Smooth muscle cell (in vitro differentiated cells): ENCODE measurements at regions not wholly inside any gene's neighbourhood (a gene's known extent, or its start where the extent isn't known, plus 50 kb on each side); places are given as distances from the start of the nearest gene placed in this dataset.

Experiments used
- DNase-seq: peaks from one replicate; lab custom pipeline; 2025; ENCODE audit not compliant: unreplicated experiment; lab: John Stamatoyannopoulos, UW
- H2AFZ ChIP-seq: fragments of 200-600 bp; sonication (generic); 2 replicates; pipeline ENCODE4 v1.6.0; 2016; ENCODE audit warnings: antibody characterized with exemption, low read depth, mild to moderate bottlenecking
- H3F3A ChIP-seq: fragments of 200-600 bp; sonication (generic); 2 replicates; pipeline ENCODE4 v1.6.0; 2017; ENCODE audit warnings: antibody characterized with exemption, low read depth
- H3K27ac ChIP-seq: fragments of 200-600 bp; sonication (generic); 2 replicates; pipeline ENCODE4 v1.5.1; 2016; ENCODE audit warnings: low read depth, mild to moderate bottlenecking
- H3K27me3 ChIP-seq: fragments of 200-600 bp; sonication (generic); 2 replicates; pipeline ENCODE4 v1.6.1; 2016; ENCODE audit warnings: low read depth, mild to moderate bottlenecking
- H3K36me3 ChIP-seq: fragments of 200-600 bp; sonication (generic); 2 replicates; pipeline ENCODE4 v1.5.1; 2016; ENCODE audit warnings: low read depth
- H3K4me1 ChIP-seq: fragments of 200-600 bp; sonication (generic); 2 replicates; pipeline ENCODE4 v1.5.1; 2016; ENCODE audit warnings: low read depth
- H3K4me2 ChIP-seq: fragments of 200-600 bp; sonication (generic); 2 replicates; pipeline ENCODE4 v1.6.0; 2016; ENCODE audit warnings: mild to moderate bottlenecking
- H3K4me3 ChIP-seq: fragments of 200-600 bp; sonication (generic); 2 replicates; pipeline ENCODE4 v1.5.1; 2016; ENCODE audit warnings: mild to moderate bottlenecking
- H3K79me2 ChIP-seq: fragments of 200-600 bp; sonication (generic); 2 replicates; pipeline ENCODE4 v1.6.0; 2016; ENCODE audit warnings: low read depth, mild to moderate bottlenecking
- H3K9ac ChIP-seq: fragments of 200-600 bp; sonication (generic); 2 replicates; pipeline ENCODE4 v1.6.0; 2016; ENCODE audit warnings: low read depth
- H3K9me3 ChIP-seq: fragments of 200-600 bp; sonication (generic); replicated peaks from 2 replicates; pipeline ENCODE4 v1.5.1; 2016; ENCODE audit warnings: low read depth
- H4K20me1 ChIP-seq: fragments of 200-600 bp; sonication (generic); 2 replicates; pipeline ENCODE4 v1.6.0; 2016; ENCODE audit warnings: low read depth
- WGBS: methylation state at CpG from one replicate; pipeline ENCODE4 v1.1.7; 2016; ENCODE audit warnings: low lambda C conversion rate; 5-methylcytosine and 5-hydroxymethylcytosine counted together
- TF ChIP-seq, protein P1 (sequence below): fragments of 200-600 bp; sonication (generic); IDR thresholded peaks from 2 replicates; pipeline ENCODE4 v1.5.1; 2017; ENCODE audit warnings: borderline replicate concordance, mild to moderate bottlenecking, antibody characterized with exemption; ENCODE audit not compliant: insufficient read depth, poor library complexity, severe bottlenecking

DNA sequence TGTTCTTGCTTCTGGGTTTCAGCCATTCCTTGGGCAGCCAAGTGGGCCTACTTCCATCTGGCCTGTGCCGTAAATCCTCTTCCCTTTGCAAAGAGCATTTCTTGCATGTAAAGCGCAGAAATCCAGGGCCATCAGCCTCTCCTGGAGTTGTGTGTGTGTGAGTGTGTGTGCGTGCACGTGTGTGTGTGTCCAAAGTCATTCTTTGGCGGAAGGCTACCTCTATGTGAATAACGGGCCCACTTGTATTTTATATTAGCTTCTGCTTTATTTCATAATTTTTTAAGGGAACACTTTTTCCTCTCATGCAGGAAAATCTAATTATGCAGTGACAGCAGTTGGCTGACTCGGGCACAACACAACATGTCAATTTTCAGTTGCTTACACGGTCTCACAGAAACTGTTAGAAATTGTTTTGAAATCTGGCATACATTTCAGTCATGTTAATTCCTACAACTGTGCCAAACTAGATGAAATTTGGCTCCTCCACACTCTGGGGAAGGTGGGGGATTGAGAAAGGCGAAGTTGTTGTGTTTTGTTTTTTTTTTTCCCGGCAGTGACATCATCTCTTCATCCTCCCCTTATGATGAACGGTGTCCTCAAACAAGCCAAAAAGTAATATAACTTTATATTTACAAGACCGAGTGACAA lies 223.7 kb upstream of the TSHZ2 start:
- Histone ChIP-seq H3K27ac (no peak overlapping the region), H3F3A (no peaks in the 10 kb centered on the region), H3K4me1 (no peaks in the 10 kb centered on the region), H2AFZ (no peak overlapping the region), H3K9ac (no peak overlapping the region), H3K4me2 (no peak overlapping the region), H3K79me2 (no peaks in the 10 kb centered on the region), H4K20me1 (no peaks in the 10 kb centered on the region), H3K36me3 (no peaks in the 10 kb centered on the region), H3K9me3 (no peaks in the 10 kb centered on the region), H3K4me3 (no peak overlapping the region), H3K27me3 (peaks cover 7% of the 10 kb centered on the region)
- TF ChIP-seq, protein P1, sequence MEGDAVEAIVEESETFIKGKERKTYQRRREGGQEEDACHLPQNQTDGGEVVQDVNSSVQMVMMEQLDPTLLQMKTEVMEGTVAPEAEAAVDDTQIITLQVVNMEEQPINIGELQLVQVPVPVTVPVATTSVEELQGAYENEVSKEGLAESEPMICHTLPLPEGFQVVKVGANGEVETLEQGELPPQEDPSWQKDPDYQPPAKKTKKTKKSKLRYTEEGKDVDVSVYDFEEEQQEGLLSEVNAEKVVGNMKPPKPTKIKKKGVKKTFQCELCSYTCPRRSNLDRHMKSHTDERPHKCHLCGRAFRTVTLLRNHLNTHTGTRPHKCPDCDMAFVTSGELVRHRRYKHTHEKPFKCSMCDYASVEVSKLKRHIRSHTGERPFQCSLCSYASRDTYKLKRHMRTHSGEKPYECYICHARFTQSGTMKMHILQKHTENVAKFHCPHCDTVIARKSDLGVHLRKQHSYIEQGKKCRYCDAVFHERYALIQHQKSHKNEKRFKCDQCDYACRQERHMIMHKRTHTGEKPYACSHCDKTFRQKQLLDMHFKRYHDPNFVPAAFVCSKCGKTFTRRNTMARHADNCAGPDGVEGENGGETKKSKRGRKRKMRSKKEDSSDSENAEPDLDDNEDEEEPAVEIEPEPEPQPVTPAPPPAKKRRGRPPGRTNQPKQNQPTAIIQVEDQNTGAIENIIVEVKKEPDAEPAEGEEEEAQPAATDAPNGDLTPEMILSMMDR, result no peak
- DNase-seq, result no peak
- WGBS, result 87% methylated on average over 12 of the region's 12 CpGs

DNA sequence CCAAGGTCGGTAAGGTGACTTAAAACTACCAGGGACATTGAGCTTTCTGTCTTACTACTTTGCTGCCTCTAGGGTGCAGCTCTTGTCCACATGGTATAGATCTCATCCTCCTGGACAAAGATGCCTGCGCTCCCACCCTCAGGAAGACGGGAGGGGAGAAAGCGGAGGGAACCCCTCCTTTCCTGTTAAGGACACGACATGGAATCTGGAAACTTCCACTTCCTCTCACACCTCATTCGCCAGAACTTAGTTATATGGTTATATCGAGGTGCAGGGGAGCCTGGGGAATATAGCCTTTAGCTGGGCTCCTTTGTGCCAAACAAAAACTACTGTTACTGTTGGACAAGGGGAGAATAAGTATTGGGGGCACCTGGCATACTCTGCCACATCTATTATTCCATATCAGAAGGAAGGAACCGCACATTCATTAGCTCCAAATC lies 224.3 kb upstream of the TSHZ2 start:
- H3K4me1 ChIP-seq, result no peaks in the 10 kb centered on the region
- H3K36me3 ChIP-seq, result no peaks in the 10 kb centered on the region
- TF ChIP-seq, protein P1, result peak; percentile 26
- no peak overlapping the region for H3K27ac ChIP-seq
- H3K9me3 ChIP-seq, result no peaks in the 10 kb centered on the region
- H4K20me1 ChIP-seq, result no peaks in the 10 kb centered on the region
- H2AFZ ChIP-seq, result no peak overlapping the region
- DNase-seq, result no peak
- H3K4me2 ChIP-seq, result no peak overlapping the region
- no peak overlapping the region for H3K9ac ChIP-seq
- H3K27me3 ChIP-seq, result peaks cover 12% of the 10 kb centered on the region
- H3F3A ChIP-seq, result no peaks in the 10 kb centered on the region
- H3K4me3 ChIP-seq, result no peak overlapping the region
- WGBS, result 66% methylated on average over 8 of the region's 8 CpGs
- no peaks in the 10 kb centered on the region for H3K79me2 ChIP-seq

DNA sequence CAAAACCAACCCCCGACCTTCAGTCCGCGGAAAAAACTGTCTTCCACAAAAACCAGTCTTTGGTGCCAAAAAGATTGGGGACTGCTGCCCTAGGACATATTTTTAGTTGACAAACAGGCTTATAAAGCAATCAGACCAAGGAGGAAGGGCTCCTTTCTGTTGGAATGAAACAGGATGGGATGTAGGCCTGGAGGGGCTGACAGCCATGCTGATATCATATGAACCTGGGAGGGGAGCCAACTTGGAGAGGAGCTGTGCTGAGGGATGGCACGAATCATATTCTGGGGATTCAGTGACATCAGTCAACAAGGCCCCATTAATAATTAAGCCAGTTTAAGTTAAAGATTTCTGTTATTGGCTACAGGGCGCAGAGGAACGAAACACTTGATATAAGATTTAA lies 225.4 kb upstream of the TSHZ2 start:
- no peaks in the 10 kb centered on the region for H4K20me1 ChIP-seq
- no peak overlapping the region for H3K27ac ChIP-seq
- peaks cover 22% of the 10 kb centered on the region for H3K27me3 ChIP-seq
- H3K4me1 ChIP-seq, result no peaks in the 10 kb centered on the region
- no peak overlapping the region for H3K4me3 ChIP-seq
- H3K4me2 ChIP-seq, result no peak overlapping the region
- H2AFZ ChIP-seq, result no peak overlapping the region
- no peak for DNase-seq
- H3F3A ChIP-seq, result no peaks in the 10 kb centered on the region
- no peak overlapping the region for H3K9ac ChIP-seq
- no peaks in the 10 kb centered on the region for H3K36me3 ChIP-seq
- TF ChIP-seq, protein P1, result no peak
- 92% methylated on average over 6 of the region's 6 CpGs for WGBS
- no peaks in the 10 kb centered on the region for H3K79me2 ChIP-seq
- no peaks in the 10 kb centered on the region for H3K9me3 ChIP-seq

DNA sequence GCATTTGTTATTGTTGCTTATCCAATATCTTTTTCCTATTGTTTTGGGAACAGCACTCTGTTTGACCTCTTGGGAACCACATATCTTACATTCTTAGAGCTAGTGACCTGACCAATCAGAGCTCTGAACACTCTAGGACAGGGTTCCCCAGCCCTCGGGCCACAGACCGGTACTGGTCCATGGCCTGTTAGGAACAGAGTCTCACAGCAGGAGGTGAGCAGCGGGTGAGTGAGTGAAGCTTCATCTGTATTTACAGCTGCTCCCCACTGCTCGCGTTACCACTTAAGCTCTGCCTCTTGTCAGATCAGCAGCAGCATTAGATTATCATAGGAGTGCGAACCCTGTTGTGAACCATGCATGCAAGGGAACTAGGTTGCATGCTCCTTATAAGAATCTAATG lies 226.0 kb upstream of the TSHZ2 start:
- Histone ChIP-seq H3K4me2 (no peak overlapping the region), H3K27ac (no peak overlapping the region), H3K36me3 (no peaks in the 10 kb centered on the region), H3K79me2 (no peaks in the 10 kb centered on the region), H3K9ac (no peak overlapping the region), H3F3A (no peaks in the 10 kb centered on the region), H3K4me1 (no peaks in the 10 kb centered on the region), H3K27me3 (peaks cover 28% of the 10 kb centered on the region), H3K9me3 (no peaks in the 10 kb centered on the region), H3K4me3 (no peak overlapping the region), H4K20me1 (no peaks in the 10 kb centered on the region), H2AFZ (no peak overlapping the region)
- 54% methylated on average over 6 of the region's 6 CpGs for WGBS
- TF ChIP-seq, protein P1, result no peak
- DNase-seq, result no peak
